ENCODE measurements at regions not wholly inside any gene's neighbourhood (a gene's known extent, or its start where the extent isn't known, plus 50 kb on each side); places are given as distances from the start of the nearest gene placed in this dataset.

DNA sequence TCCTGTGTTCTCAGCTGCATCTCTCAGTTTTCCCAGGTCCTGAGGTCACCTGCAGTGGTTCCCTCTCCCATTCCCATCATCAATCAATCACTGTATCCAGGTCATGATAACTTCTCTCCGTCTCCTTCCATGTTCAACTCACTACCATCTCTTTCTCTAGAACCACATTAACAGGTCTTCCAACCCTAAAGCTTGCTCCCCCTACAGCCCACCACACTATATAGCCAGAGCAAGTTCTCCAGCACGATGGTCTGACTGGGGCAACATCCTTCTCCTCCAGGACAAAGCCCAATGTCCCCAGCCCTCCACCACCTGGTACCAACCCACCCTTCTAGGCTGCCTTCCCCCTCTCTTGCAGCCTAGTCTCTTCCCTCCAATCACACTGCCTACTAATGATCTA is 241.6 kb downstream of the CDK5RAP2 start:
- 73 to 80% methylated on average over 2 of the region's 2 CpGs for WGBS, 2 donors
- no peak for DNase-seq

GRCh38 chr9:120337131-120337530 is 242.8 kb downstream of the CDK5RAP2 start:
- no peaks in the 10 kb centered on the region for H3K4me1 ChIP-seq (ENCODE audit: control insufficient read depth in 5 of 5, insufficient read depth in 5 of 5, low read length in 5 of 5)
- H3K9ac ChIP-seq (ENCODE audit: insufficient read depth in 1 of 2, low read length in 2 of 2) = no peak overlapping the region
- no peak overlapping the region for H3K27ac ChIP-seq (ENCODE audit: low read depth in 1 of 2, low read length in 1 of 2)
- ATAC-seq (ENCODE audit: insufficient read depth, low FRiP score) (no peak), DNase-seq (no peak)
- TF ChIP-seq, protein P1, sequence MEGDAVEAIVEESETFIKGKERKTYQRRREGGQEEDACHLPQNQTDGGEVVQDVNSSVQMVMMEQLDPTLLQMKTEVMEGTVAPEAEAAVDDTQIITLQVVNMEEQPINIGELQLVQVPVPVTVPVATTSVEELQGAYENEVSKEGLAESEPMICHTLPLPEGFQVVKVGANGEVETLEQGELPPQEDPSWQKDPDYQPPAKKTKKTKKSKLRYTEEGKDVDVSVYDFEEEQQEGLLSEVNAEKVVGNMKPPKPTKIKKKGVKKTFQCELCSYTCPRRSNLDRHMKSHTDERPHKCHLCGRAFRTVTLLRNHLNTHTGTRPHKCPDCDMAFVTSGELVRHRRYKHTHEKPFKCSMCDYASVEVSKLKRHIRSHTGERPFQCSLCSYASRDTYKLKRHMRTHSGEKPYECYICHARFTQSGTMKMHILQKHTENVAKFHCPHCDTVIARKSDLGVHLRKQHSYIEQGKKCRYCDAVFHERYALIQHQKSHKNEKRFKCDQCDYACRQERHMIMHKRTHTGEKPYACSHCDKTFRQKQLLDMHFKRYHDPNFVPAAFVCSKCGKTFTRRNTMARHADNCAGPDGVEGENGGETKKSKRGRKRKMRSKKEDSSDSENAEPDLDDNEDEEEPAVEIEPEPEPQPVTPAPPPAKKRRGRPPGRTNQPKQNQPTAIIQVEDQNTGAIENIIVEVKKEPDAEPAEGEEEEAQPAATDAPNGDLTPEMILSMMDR (IDR thresholded peaks at IDR 0.05; ENCODE audit: control extremely low read depth, extremely low read depth) = no peak
- peaks cover 0 to 2% (median 0%) of the 10 kb centered on the region in 4 donors for H3K9me3 ChIP-seq (ENCODE audit: control insufficient read depth in 4 of 4, insufficient read depth in 3 of 4, low read length in 3 of 4)
- no peaks in the 10 kb centered on the region for H3K36me3 ChIP-seq (ENCODE audit: control insufficient read depth in 4 of 4, insufficient read depth in 4 of 4, low read length in 4 of 4)
- H3K4me3 ChIP-seq = no peak overlapping the region
- peaks cover 0 to 3% (median 0%) of the 10 kb centered on the region in 3 donors for H3K27me3 ChIP-seq (ENCODE audit: control insufficient read depth in 3 of 3, insufficient read depth in 3 of 3, low read length in 2 of 3)
- WGBS, 2 donors = 81 to 86% methylated on average over 4 of the region's 4 CpGs

More for the DNA sequence above, 241.6 kb downstream of the CDK5RAP2 start:
- no peak overlapping the region for H3K9ac ChIP-seq (ENCODE audit: insufficient read depth in 1 of 2, low read length in 2 of 2)
- no peaks in the 10 kb centered on the region for H3K4me1 ChIP-seq (ENCODE audit: control insufficient read depth in 5 of 5, insufficient read depth in 5 of 5, low read length in 5 of 5)
- TF ChIP-seq, protein P1 (IDR thresholded peaks at IDR 0.05; ENCODE audit: control extremely low read depth, extremely low read depth) = no peak
- H3K36me3 ChIP-seq (ENCODE audit: control insufficient read depth in 4 of 4, insufficient read depth in 4 of 4, low read length in 4 of 4) = no peaks in the 10 kb centered on the region
- H3K9me3 ChIP-seq (ENCODE audit: control insufficient read depth in 4 of 4, insufficient read depth in 3 of 4, low read length in 3 of 4) = no peaks in the 10 kb centered on the region
- no peak for ATAC-seq (ENCODE audit: insufficient read depth, low FRiP score)
- no peak overlapping the region for H3K4me3 ChIP-seq
- no peak overlapping the region for H3K27ac ChIP-seq (ENCODE audit: low read depth in 1 of 2, low read length in 1 of 2)
- peaks cover 0 to 3% (median 0%) of the 10 kb centered on the region in 3 donors for H3K27me3 ChIP-seq (ENCODE audit: control insufficient read depth in 3 of 3, insufficient read depth in 3 of 3, low read length in 2 of 3)

- no peaks in the 10 kb centered on the region for H3K36me3 ChIP-seq (ENCODE audit: control insufficient read depth in 4 of 4, insufficient read depth in 4 of 4, low read length in 4 of 4)
- no peak overlapping the region for H3K27ac ChIP-seq (ENCODE audit: low read depth in 1 of 2, low read length in 1 of 2)
- peaks cover 0 to 3% (median 0%) of the 10 kb centered on the region in 3 donors for H3K27me3 ChIP-seq (ENCODE audit: control insufficient read depth in 3 of 3, insufficient read depth in 3 of 3, low read length in 2 of 3)
- ATAC-seq (ENCODE audit: insufficient read depth, low FRiP score) (no peak), DNase-seq (no peak)
- H3K9me3 ChIP-seq (ENCODE audit: control insufficient read depth in 4 of 4, insufficient read depth in 3 of 4, low read length in 3 of 4) = peaks cover 0 to 2% (median 0%) of the 10 kb centered on the region in 4 donors
- 88 to 89% methylated on average over 4 of the region's 4 CpGs for WGBS, 2 donors
- no peaks in the 10 kb centered on the region for H3K4me1 ChIP-seq (ENCODE audit: control insufficient read depth in 5 of 5, insufficient read depth in 5 of 5, low read length in 5 of 5)
- H3K9ac ChIP-seq (ENCODE audit: insufficient read depth in 1 of 2, low read length in 2 of 2) = no peak overlapping the region
- TF ChIP-seq, protein P1 (IDR thresholded peaks at IDR 0.05; ENCODE audit: control extremely low read depth, extremely low read depth) = no peak
- H3K4me3 ChIP-seq = no peak overlapping the region
Measured at GRCh38 chr9:120336753-120337090, 243.2 kb downstream of the CDK5RAP2 start.

Measured in lung (tissue), 11 donors.